ENCODE measurements at regions not wholly inside any gene's neighbourhood (a gene's known extent, or its start where the extent isn't known, plus 50 kb on each side); places are given as distances from the start of the nearest gene placed in this dataset.

DNA sequence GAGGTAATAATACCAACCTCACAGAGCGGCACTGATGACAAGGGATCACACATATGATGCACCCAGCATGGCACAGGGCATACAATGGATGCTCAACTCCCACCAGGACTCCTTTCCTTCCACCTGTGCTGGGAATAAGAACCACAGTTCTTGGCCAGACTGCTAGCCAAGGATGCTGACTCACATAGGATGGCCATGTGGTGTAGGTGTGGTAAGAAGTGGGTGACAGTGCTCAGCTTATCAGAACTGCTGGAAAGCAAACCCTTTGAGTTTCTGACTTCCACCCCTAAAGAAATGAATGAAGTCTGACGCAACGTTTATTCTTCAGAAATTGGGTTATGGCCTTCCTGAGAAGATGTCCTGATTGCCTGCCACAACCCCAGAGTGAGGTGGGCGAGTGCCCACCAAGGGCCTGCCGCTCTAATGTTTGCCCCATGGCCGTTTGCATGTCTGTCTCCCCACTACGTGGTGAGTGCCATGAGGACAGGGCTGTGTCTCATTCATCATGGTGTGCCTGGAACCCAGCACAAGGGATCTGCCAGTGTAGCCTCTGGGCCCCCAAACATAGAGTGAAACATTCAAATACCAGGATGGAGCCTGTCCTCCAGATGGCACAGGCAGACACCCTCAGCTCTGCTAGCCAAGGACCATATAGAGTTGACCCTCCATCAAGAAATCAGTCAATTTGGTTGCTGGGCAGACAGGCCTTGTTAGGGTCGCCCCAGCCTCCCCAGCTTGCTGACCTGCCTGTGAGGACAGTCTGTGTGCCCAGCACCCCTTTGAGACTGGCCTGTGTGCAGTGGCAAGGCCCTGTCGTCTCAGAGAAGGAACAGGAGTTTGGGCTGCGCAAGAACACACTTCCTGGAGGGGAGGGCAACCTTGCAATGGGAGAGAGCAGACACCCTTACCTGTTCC is 57.6 kb upstream of the SLCO2A1 start:
- TF ChIP-seq, protein P1, sequence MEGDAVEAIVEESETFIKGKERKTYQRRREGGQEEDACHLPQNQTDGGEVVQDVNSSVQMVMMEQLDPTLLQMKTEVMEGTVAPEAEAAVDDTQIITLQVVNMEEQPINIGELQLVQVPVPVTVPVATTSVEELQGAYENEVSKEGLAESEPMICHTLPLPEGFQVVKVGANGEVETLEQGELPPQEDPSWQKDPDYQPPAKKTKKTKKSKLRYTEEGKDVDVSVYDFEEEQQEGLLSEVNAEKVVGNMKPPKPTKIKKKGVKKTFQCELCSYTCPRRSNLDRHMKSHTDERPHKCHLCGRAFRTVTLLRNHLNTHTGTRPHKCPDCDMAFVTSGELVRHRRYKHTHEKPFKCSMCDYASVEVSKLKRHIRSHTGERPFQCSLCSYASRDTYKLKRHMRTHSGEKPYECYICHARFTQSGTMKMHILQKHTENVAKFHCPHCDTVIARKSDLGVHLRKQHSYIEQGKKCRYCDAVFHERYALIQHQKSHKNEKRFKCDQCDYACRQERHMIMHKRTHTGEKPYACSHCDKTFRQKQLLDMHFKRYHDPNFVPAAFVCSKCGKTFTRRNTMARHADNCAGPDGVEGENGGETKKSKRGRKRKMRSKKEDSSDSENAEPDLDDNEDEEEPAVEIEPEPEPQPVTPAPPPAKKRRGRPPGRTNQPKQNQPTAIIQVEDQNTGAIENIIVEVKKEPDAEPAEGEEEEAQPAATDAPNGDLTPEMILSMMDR (conservative IDR thresholded peaks at IDR 0.05 in 1 of 2, IDR thresholded peaks at IDR 0.05 in 1 of 2; ENCODE audit: low read depth in 1 of 2, low read length in 2 of 2), result no peak
- no peak for TF ChIP-seq EZH2 (IDR thresholded peaks at IDR 0.05; ENCODE audit: low read length, missing control alignments)
